Activated CD4-positive, alpha-beta T cell treated with anti-CD3 and anti-CD28 coated beads for 24 hours (primary cell): ENCODE measurements at regions not wholly inside any gene's neighbourhood (a gene's known extent, or its start where the extent isn't known, plus 50 kb on each side); places are given as distances from the start of the nearest gene placed in this dataset.

ENCODE experiments used
- DNase-seq, 2 donors: peaks; one replicate each; pipeline ENCODE4 v3.0.0-alpha.2; 2020; ENCODE audit warnings: low read depth in 2 of 2

- DNase-seq: no peak
Observed at GRCh38 chr13:84962141-84962750, 837.0 kb downstream of the SLITRK6 start.

GRCh38 chr13:84961023-84961422 is 838.2 kb downstream of the SLITRK6 start:
- no peak for DNase-seq

GRCh38 chr13:84959818-84960217 is 839.4 kb downstream of the SLITRK6 start:
- DNase-seq: no peak

DNA sequence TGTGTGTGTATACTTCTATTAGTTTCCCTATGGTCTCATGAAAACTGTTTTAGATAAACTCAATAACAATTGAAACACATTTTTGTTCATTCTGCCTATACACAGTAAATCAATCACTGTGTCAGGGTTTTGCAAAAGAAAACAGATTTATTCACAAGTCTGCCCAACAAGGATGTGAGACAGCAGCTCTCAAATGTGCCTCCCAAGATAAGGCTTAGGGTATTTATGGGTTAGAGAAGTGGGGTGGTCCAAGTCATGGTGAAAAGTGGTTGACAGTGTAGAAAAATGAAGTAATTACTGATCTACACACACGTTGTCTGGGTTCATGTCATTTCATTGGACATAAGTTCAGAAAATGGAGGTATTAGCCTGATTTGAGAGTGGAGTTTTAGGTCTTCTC is 844.6 kb downstream of the SLITRK6 start:
- no peak for DNase-seq

- no peak for DNase-seq
Observed at GRCh38 chr13:84951128-84951527, 848.1 kb downstream of the SLITRK6 start.

DNA sequence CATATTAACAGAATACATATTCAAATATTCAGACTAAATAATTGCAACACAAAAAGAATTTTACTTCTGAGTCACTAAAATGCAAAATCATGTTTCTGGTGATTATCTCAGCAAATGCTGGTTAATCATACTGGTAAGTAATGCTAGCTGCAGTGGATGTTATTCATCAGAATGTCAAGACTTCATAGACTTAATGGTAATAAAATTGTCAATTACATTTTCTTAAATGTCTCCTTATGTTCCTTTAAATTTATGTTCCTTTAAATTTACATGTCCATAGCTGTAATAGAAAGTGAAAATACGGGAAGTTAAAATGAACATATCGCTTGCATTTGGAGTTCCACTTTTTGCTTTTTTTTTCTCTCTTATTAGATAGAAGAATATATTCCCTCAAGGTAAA is 853.0 kb downstream of the SLITRK6 start:
- no peak for DNase-seq

DNA sequence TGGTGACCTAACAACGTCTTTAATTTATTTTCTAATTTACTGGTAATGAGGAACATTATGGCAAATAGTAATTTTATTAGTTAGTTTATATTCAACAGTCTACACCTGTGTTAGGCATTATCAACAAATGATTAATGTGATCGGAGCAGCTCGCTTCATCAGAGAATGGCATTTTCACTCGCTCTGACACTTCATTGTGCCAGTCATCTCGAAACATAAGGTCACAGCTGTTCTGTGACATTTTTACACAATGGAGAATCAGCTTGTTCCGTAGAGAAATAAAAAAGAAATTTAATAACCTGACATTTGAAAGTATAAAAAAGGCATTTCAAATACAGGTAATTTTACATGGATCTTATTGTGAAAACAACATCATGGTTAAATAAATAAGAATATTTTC is 858.4 kb downstream of the SLITRK6 start:
- no peak for DNase-seq

GRCh38 chr13:84940167-84940566 is 859.1 kb downstream of the SLITRK6 start:
- DNase-seq: no peak

GRCh38 chr13:84934911-84935310 is 864.3 kb downstream of the SLITRK6 start:
- DNase-seq: no peak

GRCh38 chr13:84933797-84934196 is 865.4 kb downstream of the SLITRK6 start:
- no peak for DNase-seq

DNA sequence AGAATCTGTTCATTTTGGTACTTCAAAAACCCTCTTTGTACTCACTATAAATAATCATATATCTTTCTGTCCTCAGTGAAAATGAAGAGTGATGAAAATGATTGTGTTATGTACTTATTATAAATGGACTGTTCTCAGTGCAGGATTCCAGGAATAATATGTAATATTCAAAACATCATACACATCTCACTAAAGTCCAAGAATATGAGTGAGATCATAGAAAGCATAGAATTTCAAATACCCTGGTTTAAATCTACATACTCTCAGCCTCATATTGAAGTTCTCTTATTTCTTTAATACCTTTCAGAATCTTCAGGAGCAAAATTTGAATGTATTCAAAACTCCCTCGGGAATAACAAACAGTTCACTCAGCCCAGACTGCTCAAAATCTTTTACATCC is 868.0 kb downstream of the SLITRK6 start:
- no peak for DNase-seq

DNA sequence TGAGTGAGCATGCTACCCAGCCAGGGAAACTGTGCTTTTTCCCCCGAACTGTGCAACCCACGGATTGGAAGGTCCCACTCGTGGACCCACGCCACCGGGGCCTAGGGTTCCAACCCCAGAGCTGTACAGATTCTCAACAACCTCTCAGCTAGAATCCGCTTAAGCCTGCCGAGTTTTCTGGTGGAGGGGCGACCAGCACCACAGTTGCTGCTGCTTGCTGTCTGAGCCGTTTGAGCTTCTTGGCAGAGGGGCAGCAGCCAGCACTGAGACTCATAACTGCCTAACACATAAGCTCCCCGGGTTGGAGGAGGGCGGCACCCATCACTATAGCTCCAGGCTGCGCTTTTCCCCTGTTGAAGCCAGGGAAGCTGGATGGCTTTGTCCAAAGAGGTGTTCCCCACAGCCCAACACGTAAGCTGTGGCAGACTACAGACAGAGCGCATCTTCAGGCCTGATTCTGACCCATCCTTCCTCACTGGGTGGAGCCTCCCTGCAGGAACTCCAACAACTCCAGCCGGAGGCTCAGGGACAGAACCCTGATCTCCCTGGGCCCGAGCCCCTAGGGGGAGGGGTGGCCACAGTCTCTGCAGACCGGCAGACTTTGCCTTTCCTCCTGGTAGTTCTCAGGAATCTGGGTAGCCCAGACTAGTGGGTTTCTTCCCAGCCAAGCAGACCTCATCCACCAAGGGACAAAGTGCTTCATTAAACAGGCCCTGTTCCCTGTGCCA is 871.6 kb downstream of the SLITRK6 start:
- no peak for DNase-seq

DNA sequence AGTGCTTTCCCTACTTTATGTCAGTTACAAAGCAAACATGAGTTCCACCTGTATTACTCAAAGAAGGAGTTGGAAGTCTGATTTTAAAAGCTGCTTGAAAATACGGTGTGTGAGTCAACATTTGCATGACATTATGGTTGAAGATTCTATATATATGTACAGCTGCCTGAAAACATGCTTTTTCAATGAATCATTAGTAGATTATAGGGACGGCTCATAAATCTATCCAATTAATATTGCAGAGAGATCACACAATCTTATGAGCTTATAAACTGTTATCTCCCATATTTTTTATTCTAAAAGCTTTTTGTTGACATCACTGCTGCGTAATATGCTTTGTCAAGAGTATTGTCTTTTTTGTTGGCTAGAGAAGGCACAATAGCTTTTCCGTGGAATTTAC is 873.8 kb downstream of the SLITRK6 start:
- DNase-seq: no peak

DNA sequence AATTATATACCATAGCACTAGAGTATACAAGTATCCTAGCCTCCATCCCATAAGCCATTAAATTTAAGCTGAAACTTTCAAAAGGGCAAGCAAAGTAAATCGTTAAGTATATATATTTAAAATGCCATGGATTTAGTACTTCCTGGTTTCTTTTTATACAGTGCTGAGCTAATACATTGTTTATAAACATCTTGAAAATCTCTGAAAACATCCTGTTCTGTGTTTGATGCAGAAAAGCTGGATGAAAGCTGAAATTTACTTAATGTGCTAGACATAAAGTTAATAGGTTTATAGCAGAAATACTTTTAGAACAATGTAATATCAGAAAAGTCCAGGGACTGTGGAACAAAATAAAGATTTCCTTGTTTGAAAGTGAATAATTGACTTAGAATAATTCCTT is 875.4 kb downstream of the SLITRK6 start:
- no peak for DNase-seq

- DNase-seq: no peak
Observed at GRCh38 chr13:84917252-84917878, 881.9 kb downstream of the SLITRK6 start.

DNA sequence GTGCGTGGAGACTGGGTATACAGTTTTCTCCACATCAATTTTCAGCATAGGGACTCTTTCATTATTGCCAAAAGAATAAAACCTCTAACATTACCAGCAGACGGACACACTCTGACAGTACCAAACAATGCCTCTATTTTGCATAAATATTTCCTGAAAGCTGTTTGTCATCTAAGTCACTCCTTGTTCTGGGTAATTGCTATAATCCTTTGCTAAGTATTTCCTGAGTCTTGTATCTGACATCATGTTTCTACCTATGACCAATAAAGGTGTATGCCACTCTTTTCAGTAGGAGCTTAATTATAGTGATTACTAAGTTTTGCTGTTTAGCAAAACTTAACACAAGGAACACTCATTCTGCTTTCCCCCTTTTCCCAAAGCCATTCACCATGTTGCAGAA is 886.5 kb downstream of the SLITRK6 start:
- DNase-seq: no peak

DNA sequence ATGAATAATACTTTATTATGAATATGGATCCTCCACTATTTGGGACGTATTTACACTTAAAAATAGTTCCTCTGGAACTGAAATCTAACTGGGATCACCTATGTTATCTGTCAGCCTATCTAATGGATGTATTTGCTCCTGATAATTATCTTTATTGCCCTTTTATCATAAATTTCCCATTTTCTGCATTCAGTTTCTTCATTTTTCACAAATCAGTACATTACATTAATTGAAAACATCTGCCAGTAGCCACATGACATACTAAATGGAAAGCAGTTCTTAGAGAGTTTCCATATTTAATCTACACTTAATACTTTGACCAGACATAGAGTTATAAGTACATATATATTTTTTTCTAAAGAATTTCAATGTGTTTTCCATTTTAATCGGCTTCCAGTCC is 888.8 kb downstream of the SLITRK6 start:
- no peak for DNase-seq

DNA sequence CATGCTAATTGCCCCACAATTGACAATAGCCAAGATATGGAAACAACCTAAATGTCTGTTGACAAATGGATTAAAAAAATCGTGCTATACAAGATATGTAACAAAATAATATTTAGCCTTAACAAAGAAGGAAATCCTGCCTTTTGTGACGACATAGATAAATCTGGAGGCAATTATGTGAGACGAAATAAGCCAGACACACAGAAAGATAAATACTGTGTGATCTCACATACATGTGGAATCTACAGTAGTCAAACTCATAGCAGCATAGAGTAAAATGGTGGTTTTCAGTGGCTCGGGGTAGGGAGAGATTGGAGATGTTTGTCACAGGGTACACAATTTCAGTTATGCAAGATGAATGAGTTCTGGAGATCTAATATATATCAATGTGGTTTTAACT is 895.8 kb downstream of the SLITRK6 start:
- no peak for DNase-seq

DNA sequence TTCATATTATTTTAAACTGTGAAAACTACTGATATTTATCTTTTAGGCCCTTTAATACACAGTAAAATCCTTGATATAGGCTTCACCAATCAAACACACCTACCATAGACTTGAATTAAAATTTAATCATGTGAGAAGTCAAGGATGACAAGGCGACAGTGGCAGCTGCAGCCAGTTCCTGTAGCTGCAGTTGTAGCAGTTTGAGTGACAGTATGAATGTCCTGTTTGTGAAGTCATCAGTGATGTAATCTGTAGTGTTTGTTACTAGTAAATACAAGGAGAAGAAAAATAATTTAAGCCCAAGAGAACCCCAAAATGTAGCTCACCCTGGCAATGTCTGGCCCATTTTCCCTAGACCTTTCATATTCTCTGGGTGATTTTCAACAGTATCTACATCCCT is 897.0 kb downstream of the SLITRK6 start:
- no peak for DNase-seq

GRCh38 chr13:84896128-84896527 is 903.1 kb downstream of the SLITRK6 start:
- DNase-seq: no peak

- no peak for DNase-seq
Observed at GRCh38 chr13:84894749-84895148, 904.5 kb downstream of the SLITRK6 start.

DNA sequence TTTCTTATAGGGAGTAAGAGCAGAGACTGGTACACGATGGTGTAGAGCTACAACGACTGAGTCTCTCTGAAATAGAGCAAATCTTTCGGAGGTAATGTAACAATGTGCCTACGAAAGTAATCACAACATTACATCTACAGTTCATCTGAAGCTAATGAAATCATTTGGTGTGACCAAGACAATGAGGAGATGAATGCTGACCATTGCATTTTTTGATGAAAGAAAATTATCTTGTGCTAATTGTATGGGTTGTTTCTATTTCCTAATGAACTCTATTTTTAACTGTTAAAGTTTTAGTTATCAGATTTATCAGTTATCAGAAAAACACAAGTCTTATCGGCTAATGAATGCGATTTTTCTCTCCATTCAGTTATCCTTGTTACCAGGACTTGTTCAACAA is 913.4 kb downstream of the SLITRK6 start:
- DNase-seq: no peak

- no peak for DNase-seq
Observed at GRCh38 chr13:84873951-84874350, 925.3 kb downstream of the SLITRK6 start.
